ELR (cell line): ENCODE measurements at regions not wholly inside any gene's neighbourhood (a gene's known extent, or its start where the extent isn't known, plus 50 kb on each side); places are given as distances from the start of the nearest gene placed in this dataset.
"Not testable (repeated sequence)": the region's sequence is repeated elsewhere in the genome, so short reads cannot be mapped to it uniquely, and the experiment has no call there.

Experiments
- DNase-seq: peaks from one replicate; pipeline ENCODE4 v3.0.0-alpha.2; 2015; ENCODE audit warnings: low read depth

- DNase-seq = no peak
These were observed 201.5 kb downstream of the SMAD2 start for GRCh38 chr18:47728921-47729320.

- DNase-seq = no peak
These were observed 203.1 kb downstream of the SMAD2 start for GRCh38 chr18:47727409-47727808.

- DNase-seq = no peak
These were observed 203.9 kb downstream of the SMAD2 start for GRCh38 chr18:47726550-47726949.

GRCh38 chr18:47725656-47726055, 204.8 kb downstream of the SMAD2 start:
- no peak for DNase-seq

GRCh38 chr18:47724186-47724975, 206.1 kb downstream of the SMAD2 start:
- DNase-seq = no peak

- no peak for DNase-seq
These were observed 208.6 kb downstream of the SMAD2 start for GRCh38 chr18:47721876-47722275.

- DNase-seq = no peak
These were observed 209.7 kb downstream of the SMAD2 start for GRCh38 chr18:47720741-47721140.

- DNase-seq = no peak
These were observed 211.2 kb downstream of the SMAD2 start for GRCh38 chr18:47719096-47719780.

- DNase-seq = no peak
These were observed 211.8 kb downstream of the SMAD2 start for GRCh38 chr18:47718646-47719045.

- no peak for DNase-seq
These were observed 213.2 kb downstream of the SMAD2 start for GRCh38 chr18:47717257-47717656.

- no peak for DNase-seq
These were observed 213.8 kb downstream of the SMAD2 start for GRCh38 chr18:47716632-47717185.

- DNase-seq = no peak
These were observed 220.0 kb downstream of the SMAD2 start for GRCh38 chr18:47710451-47710850.

- DNase-seq = no peak
These were observed 220.9 kb downstream of the SMAD2 start for GRCh38 chr18:47709556-47709955.

- no peak for DNase-seq
These were observed 222.3 kb downstream of the SMAD2 start for GRCh38 chr18:47708206-47708605.

GRCh38 chr18:47701134-47701533, 229.3 kb downstream of the SMAD2 start:
- DNase-seq = no peak

GRCh38 chr18:47696870-47697269, 233.6 kb downstream of the SMAD2 start:
- no peak for DNase-seq

GRCh38 chr18:47691611-47692010, 238.8 kb downstream of the SMAD2 start:
- DNase-seq = no peak

- not testable (repeated sequence) for DNase-seq
These were observed 239.7 kb downstream of the SMAD2 start for GRCh38 chr18:47690778-47691177.

GRCh38 chr18:47689371-47689770, 241.1 kb downstream of the SMAD2 start:
- DNase-seq = no peak

GRCh38 chr18:47686806-47687205, 243.7 kb downstream of the SMAD2 start:
- DNase-seq = no peak

GRCh38 chr18:47683774-47684173, 246.7 kb downstream of the SMAD2 start:
- DNase-seq = peak; percentile 16

GRCh38 chr18:47682876-47683275, 247.6 kb downstream of the SMAD2 start:
- no peak for DNase-seq

GRCh38 chr18:47680488-47680887, 250.0 kb downstream of the SMAD2 start:
- no peak for DNase-seq
